Transverse colon (tissue), 4 donors: ENCODE measurements at regions not wholly inside any gene's neighbourhood (a gene's known extent, or its start where the extent isn't known, plus 50 kb on each side); places are given as distances from the start of the nearest gene placed in this dataset.

Experiments
- DNase-seq: peaks from one replicate; pipeline ENCODE4 v3.0.0-alpha.2; 2019
- H3K27ac ChIP-seq, 4 donors: fragments of 200-600 bp; sonication (generic); 2 replicates each; pipeline ENCODE4 v1.5.1; 2016 to 2018; ENCODE audit warnings: inconsistent platforms in 4 of 4
- H3K27me3 ChIP-seq: fragments of 200-600 bp; sonication (generic); 2 replicates; pipeline ENCODE4 v1.5.1; 2017; ENCODE audit warnings: inconsistent platforms
- H3K36me3 ChIP-seq, 4 donors: fragments of 200-600 bp; sonication (generic); 2 replicates each; pipeline ENCODE4 v1.5.1; 2017 to 2019; ENCODE audit warnings: inconsistent platforms in 4 of 4
- H3K4me1 ChIP-seq, 4 donors: fragments of 200-600 bp; sonication (generic); 2 replicates each; pipeline ENCODE4 v1.5.1; 2017 to 2020; ENCODE audit warnings: inconsistent platforms in 4 of 4
- H3K4me3 ChIP-seq, 4 donors: fragments of 200-600 bp; sonication (generic); 1 replicate in 1 of 4; 2 replicates in 3 of 4; pipeline versions ENCODE4 v1.5.1 to v1.6.1; 2017 to 2019; ENCODE audit warnings: inconsistent platforms in 4 of 4
- H3K9me3 ChIP-seq, 2 donors: fragments of 200-600 bp; sonication (generic); 2 replicates each; pipeline ENCODE4 v1.5.1; 2017 to 2019; ENCODE audit warnings: inconsistent platforms in 2 of 2
- CTCF ChIP-seq, 5 experiments: fragments of 200-600 bp in 3 of 5; fragments of 450-650 bp in 2 of 5; sonication (generic) in 3 of 5; IDR thresholded peaks; 1 replicate in 2 of 5; 2 replicates in 3 of 5; pipeline ENCODE4 v1.5.1; 2016 to 2017; ENCODE audit warnings: antibody characterized with exemption in 5 of 5, inconsistent platforms in 3 of 5, mild to moderate bottlenecking in 2 of 5, moderate library complexity in 1 of 5
- EP300 ChIP-seq: sonication (generic); formaldehyde crosslinking; IDR thresholded peaks from one replicate; pipeline ENCODE4 v1.6.1; 2017; ENCODE audit warnings: antibody characterized with exemption, low read depth
- POLR2A ChIP-seq: fragments of 450-650 bp; IDR thresholded peaks from one replicate; pipeline ENCODE4 v1.6.1; 2016; ENCODE audit warnings: antibody characterized with exemption, mild to moderate bottlenecking, moderate library complexity
- POLR2AphosphoS5 ChIP-seq, 3 donors: sonication (generic); formaldehyde crosslinking; IDR thresholded peaks; one replicate each; pipeline ENCODE4 v1.6.1; 2016; ENCODE audit warnings: antibody characterized with exemption in 3 of 3
- WGBS, 2 donors: methylation state at CpG; one replicate each; pipeline ENCODE4 v1.1.5; 2018; ENCODE audit warnings: low coverage in 1 of 2; 5-methylcytosine and 5-hydroxymethylcytosine counted together
- in situ Hi-C, 4 donors: fragments of 200-750 bp; cut with MboI; loops; one replicate each; pipeline versions ENCODE4 v1.15.0 to v1.15.1; 2017; ENCODE audit warnings: low sequenced_read_pairs in 3 of 4, low pct_ligation_motif_present in 1 of 4, low pct_unique_long_range_greater_than_20kb in 1 of 4
- intact Hi-C: fragments of 100-400 bp; cut with DNase I; formaldehyde crosslinking; loops from one replicate; pipeline ENCODE4 v1.15.1; 2023; ENCODE audit warnings: low total_unique reads

- no peak for TF ChIP-seq CTCF (IDR thresholded peaks at IDR 0.05)
- no peak overlapping the region for H3K4me3 ChIP-seq
- no peaks in the 10 kb centered on the region for H3K9me3 ChIP-seq
- no peak for DNase-seq
- no peaks in the 10 kb centered on the region for H3K27me3 ChIP-seq
- H3K27ac ChIP-seq: no peak overlapping the region
- H3K4me1 ChIP-seq: no peaks in the 10 kb centered on the region
- H3K36me3 ChIP-seq: no peaks in the 10 kb centered on the region
- intact Hi-C loops: no loop called here
- whole genome bisulfite sequencing, 2 donors: 65 to 74% methylated on average over 2 of the region's 2 CpGs
- in situ Hi-C loops: no loop called here
These were observed 350.3 kb downstream of the AASDHPPT start for GRCh38 chr11:106427736-106428135.

GRCh38 chr11:106442032-106442431, 364.6 kb downstream of the AASDHPPT start:
- WGBS, 2 donors: 73 to 81% methylated on average over 1 of the region's 1 CpG
- intact Hi-C loops: no loop called here
- Histone ChIP-seq H3K9me3 (no peaks in the 10 kb centered on the region), H3K4me3 (no peak overlapping the region), H3K4me1 (no peaks in the 10 kb centered on the region), H3K27me3 (no peaks in the 10 kb centered on the region), H3K36me3 (no peaks in the 10 kb centered on the region), H3K27ac (no peak overlapping the region)
- in situ Hi-C loops: no loop called here
- DNase-seq: no peak
- TF ChIP-seq POLR2AphosphoS5 (IDR thresholded peaks at IDR 0.05) (no peak), EP300 (no peak), CTCF (IDR thresholded peaks at IDR 0.05) (no peak), POLR2A (no peak)

- TF ChIP-seq POLR2A: no peak
- no peak for TF ChIP-seq POLR2AphosphoS5 (IDR thresholded peaks at IDR 0.05)
- TF ChIP-seq CTCF (IDR thresholded peaks at IDR 0.05): no peak
- no peak for TF ChIP-seq EP300
- WGBS, 2 donors: 91 to 100% methylated on average over 1 of the region's 1 CpG
- DNase-seq: no peak
- in situ Hi-C loops: no loop called here
- H3K4me3 ChIP-seq: no peak overlapping the region
- no peaks in the 10 kb centered on the region for H3K36me3 ChIP-seq
- H3K27ac ChIP-seq: no peak overlapping the region
- no peaks in the 10 kb centered on the region for H3K4me1 ChIP-seq
- intact Hi-C loops: no loop called here
- H3K9me3 ChIP-seq: no peaks in the 10 kb centered on the region
- H3K27me3 ChIP-seq: no peaks in the 10 kb centered on the region
These were observed 368.8 kb downstream of the AASDHPPT start for GRCh38 chr11:106446302-106446701.

GRCh38 chr11:106446955-106447354, 369.5 kb downstream of the AASDHPPT start:
- in situ Hi-C loops (no loop called here), intact Hi-C loops (no loop called here)
- TF ChIP-seq EP300 (no peak), POLR2AphosphoS5 (IDR thresholded peaks at IDR 0.05) (no peak), CTCF (IDR thresholded peaks at IDR 0.05) (no peak), POLR2A (no peak)
- WGBS, 2 donors: 51 to 56% methylated on average over 4 of the region's 4 CpGs
- Histone ChIP-seq H3K4me1 (no peaks in the 10 kb centered on the region), H3K9me3 (no peaks in the 10 kb centered on the region), H3K27me3 (no peaks in the 10 kb centered on the region), H3K36me3 (no peaks in the 10 kb centered on the region), H3K27ac (no peak overlapping the region), H3K4me3 (no peak overlapping the region)
- no peak for DNase-seq
